GM12872 (cell line): ENCODE measurements at regions not wholly inside any gene's neighbourhood (a gene's known extent, or its start where the extent isn't known, plus 50 kb on each side); places are given as distances from the start of the nearest gene placed in this dataset.

ENCODE experiments used
- CTCF ChIP-seq: IDR thresholded peaks from 3 replicates; pipeline ENCODE4 v1.5.1; 2011; ENCODE audit warnings: low read depth, mild to moderate bottlenecking, low read length, moderate library complexity; ENCODE audit not compliant: insufficient read depth

DNA sequence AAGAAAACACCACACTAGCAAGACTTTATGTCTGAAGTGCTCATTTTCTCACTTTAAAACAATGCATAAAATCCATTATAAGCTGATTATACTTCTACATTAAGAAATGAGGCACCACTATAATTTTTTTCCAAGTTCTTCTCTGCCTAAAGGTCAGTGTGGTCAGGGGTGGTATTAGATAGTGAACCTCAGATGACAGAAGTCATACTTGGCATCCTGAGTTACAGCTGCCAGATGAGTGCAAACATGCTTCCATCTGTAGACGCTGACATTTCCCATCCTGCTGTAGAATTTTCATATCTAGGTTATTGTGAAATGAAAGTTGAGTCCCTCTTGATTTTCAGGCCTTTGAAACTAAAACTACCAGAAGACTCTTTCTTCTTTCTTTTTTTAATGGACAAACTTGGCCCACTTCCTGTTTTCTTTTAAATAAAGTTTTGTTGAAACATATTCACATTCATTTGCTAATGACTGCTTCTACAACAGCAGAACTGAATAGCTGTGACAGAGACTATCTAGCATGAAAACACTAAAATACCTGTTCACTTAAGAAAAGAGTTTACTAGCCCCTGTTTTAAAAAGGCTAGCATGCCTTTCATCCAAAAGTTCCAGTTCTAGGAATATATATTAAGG, 900.8 kb downstream of the XPNPEP1 start:
- TF ChIP-seq CTCF: no peak

GRCh38 chr10:109019001-109019424, 904.3 kb downstream of the XPNPEP1 start:
- no peak for TF ChIP-seq CTCF

DNA sequence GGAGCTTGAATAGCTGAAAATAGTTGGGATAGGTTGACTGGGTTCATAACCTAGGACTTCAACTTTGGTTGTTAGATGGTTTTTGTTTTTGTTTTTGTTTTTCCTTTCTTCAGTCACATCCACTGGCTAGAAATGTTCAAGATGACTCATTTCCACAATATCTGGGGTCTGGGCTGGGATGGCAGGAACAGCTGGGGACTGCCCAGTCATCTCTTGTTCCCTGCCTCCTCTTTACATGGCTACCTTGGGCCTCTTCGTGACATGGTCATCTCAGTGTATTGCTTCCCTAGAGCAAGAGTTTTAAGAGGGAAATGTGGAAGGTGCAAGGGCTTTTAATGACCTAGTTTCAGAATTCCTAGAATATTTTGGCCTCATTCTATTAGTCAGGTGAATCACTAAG, 915.8 kb downstream of the XPNPEP1 start:
- TF ChIP-seq CTCF: no peak

GRCh38 chr10:108990441-108990840, 932.9 kb downstream of the XPNPEP1 start:
- TF ChIP-seq CTCF: no peak

GRCh38 chr10:108989976-108990375, 933.3 kb downstream of the XPNPEP1 start:
- TF ChIP-seq CTCF: no peak

- no peak for TF ChIP-seq CTCF
Observed at GRCh38 chr10:108982159-108982558, 941.2 kb downstream of the XPNPEP1 start.

DNA sequence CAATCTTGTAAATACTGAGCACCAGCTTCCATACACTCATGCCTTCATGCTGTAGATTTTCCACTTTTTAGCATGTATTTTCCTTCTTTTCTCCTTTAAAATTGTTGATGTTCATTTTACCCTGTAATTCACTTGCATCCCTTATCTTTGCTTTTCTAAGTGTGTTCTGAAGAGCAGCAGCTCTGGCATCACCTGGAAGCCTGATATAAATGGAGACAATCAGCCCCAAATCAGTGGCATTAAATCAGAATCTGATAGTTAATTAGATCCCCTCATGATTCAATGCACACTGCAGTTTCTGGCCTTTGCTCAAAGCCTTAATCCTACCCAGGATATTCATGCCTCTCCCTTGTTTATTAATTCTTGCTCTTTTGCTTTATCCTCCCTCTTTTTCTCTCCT, 942.4 kb downstream of the XPNPEP1 start:
- no peak for TF ChIP-seq CTCF
